ENCODE measurements at regions not wholly inside any gene's neighbourhood (a gene's known extent, or its start where the extent isn't known, plus 50 kb on each side); places are given as distances from the start of the nearest gene placed in this dataset.

GRCh38 chr4:108261026-108261425 lies 92.3 kb upstream of the LEF1 start:
- no peak for DNase-seq

DNA sequence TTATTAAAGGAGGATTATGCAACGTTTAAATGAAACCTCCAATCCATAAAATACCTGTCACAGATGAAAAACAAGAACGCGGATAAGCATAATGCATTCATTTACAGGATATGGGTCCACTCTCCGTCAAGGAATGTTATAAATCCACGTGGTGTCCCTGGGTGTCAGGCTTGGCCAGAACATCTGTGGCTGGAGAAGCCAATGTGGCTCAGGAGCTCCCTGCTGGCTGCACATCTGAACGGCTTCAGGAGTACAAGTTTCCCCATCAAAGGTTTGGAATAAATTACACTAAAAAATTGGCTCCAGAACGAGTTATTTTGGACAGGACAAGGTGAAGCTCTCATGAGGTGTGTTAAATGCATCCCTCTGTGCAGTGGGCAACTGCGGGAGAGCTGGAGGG lies 87.8 kb upstream of the LEF1 start:
- DNase-seq, result no peak

DNA sequence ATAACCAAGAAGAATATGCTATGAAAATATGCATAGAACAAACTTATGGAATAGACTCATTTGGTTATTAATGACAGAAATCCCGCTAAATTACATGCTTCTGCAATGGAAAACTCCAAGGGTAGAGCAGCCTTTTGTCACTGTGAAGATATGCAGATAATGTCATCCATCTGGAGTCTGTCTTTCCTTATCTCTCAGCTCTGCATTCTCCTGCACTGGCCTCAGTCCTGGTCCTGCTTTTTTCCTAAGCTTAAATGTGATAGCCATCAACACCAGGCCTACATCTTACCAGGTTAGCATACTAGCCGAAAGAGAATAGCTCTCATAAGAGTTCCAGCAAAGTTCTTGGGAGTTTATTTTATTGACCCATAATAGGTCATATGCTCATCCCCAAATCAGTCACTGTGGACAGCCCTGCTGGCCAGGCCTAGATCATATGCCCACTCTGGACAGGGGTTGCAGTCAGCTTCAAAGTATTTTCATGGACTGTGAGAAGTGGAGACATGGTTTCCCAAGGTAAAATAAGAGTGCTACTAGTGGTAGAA lies 86.5 kb upstream of the LEF1 start:
- DNase-seq, result no peak

GRCh38 chr4:108249397-108249796 lies 80.7 kb upstream of the LEF1 start:
- DNase-seq, result no peak

DNA sequence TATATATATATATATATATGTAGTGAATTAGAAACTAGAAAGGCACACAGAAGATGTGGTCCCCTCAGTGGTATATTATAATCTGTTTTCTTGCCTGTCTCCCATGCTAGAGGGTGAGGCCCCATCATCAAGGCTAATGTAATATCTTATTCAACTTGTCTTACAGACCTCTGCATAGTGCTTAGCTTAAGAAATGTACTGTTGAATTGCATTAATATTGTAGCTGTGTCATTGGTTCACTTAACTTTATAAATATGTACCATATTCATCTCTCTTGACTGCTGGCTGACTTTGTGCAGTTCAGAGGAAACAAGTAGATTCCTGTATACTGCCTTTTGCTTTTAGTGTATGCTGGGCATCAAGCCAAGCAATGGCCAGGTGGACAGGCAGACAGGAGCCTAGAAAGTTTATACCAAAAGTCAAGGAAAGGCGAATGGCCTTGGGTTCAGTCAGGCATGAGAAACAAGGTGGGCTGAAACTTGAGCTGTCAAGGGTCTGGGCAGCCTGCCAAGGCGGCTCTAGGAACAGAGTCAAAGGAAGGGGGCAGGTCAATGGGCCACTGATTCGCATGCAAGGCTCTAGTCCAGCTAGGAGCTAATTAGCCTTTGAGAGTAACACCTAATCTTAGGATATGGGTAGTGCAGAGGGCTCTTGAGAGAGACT lies 78.8 kb upstream of the LEF1 start:
- no peak for DNase-seq

- no peak for DNase-seq
Measured at GRCh38 chr4:108244606-108245005, 75.9 kb upstream of the LEF1 start.

DNA sequence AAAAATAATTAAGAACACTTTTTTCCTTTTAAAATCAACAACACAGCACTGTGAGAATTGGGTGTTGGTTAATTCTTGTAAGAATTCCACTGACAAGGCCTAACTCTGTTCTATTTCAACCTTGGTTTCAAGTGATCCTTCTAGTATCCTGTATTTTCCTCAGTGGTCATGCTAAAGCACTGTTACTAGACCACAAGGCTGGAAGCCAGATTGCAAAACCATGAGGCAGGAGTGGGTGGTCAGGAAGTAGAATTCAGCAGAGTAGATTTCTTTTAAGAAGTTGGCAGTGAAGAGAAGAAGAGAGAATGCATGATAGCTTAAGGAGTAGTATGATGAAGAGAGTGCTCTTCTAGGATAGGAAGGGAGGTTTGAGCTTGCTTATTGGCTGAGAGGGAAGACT lies 71.6 kb upstream of the LEF1 start:
- no peak for DNase-seq

DNA sequence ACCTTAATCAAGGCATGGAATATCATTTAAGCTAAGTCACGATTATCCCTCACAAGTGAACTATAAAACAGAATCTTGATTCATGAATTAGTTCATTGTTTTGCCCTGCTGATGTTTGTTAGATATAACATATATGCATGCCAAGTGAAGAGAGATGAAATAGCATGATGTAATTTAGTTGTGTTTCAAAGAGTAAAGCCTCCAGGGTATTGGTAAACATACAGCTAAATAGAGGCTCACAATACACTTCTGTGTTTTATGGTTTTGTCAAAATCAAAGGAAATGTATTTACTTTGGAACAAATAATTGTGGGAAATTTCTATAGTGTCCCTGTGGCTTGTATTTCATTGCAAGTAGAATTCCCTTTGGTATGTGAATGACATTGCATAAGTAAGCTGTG lies 69.0 kb upstream of the LEF1 start:
- DNase-seq, result no peak

- no peak for DNase-seq
Measured at GRCh38 chr4:108236264-108236663, 67.5 kb upstream of the LEF1 start.

DNA sequence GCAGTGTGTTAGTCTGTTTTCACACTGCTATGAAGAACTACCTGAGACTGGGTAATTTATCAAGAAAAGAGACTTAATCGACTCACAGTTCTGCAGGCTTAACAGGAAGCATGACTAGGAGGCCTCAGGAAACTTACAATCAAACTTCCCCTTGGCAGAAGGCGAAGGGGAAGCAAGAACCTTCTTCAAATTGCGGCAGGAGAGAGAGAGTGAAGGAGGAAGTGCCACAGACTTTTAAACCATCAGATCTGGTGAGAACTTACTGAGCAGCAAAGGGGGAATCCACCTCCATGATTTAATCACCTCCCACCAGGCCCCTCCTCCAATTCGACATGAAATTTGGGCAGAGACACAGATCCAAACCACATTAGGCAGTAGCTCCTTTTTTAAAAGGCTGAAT lies 59.2 kb upstream of the LEF1 start:
- DNase-seq, result no peak

DNA sequence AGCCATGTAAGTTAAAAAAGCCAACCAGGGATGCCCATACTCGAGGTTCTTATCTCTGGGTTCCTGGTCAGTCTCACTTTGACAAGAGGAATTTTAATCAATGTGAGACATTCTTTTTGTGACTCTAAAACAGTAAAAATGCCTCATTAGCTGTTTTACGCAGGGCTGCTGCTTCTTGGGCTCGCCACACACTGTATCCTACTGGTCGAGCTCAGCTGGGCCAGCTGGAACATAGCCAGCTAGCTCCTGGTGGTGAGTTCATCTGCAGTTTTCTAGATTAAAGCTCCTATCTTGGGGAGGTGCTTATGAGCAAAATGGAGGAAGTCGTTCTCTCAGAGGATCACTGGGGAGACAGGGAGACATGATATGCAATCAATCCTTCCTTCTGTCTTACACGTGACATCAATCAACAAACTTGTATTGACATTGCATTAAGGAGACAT lies 55.9 kb upstream of the LEF1 start:
- DNase-seq, result no peak

GRCh38 chr4:108223313-108223712 lies 54.6 kb upstream of the LEF1 start:
- no peak for DNase-seq

DNA sequence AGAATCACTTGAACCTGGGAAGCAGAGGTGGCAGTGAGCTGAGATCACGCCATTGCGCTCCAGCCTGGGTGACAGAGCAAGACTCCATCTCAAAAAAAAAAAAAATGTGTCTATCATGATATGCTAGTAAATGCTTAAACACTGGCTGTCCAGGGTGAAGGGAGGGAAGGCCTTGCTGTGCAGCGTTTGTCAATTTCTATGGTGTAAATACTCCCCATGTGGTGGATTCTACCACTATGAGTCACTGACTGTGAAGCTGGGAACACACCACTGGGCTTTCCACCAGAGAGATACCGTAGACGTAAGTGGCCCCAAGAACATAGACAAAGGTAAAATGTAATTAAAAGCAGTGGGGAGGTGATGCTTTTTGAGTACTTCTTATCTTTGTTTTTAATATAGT lies 51.3 kb upstream of the LEF1 start:
- DNase-seq, result no peak

Data from NCI-H446 treated with DMSO at 0.1 percent for 48 hours (cell line).